Endothelial cell of umbilical vein (primary cell): ENCODE measurements at regions not wholly inside any gene's neighbourhood (a gene's known extent, or its start where the extent isn't known, plus 50 kb on each side); places are given as distances from the start of the nearest gene placed in this dataset.

Source experiments
- BruUV-seq: library from RNA; stranded (reverse); fragments of 400-500 nt; replicated peaks from 2 replicates; lab custom pipeline; 2021; lab: Mats Ljungman, UMichigan
- CTCF ChIA-PET: fragments of 300-600, 350-600 bp; sonication (Branson Sonifier 250); formaldehyde crosslinking; loops from one replicate; lab custom pipeline; 2021; ENCODE audit warnings: antibody characterized with exemption, inconsistent platforms; lab: Charles Lee
- POLR2A ChIA-PET: fragments of 300-600, 350-600 bp; sonication (Branson Sonifier 250); formaldehyde crosslinking; loops from one replicate; lab custom pipeline; 2021; ENCODE audit warnings: antibody characterized with exemption, inconsistent platforms; lab: Charles Lee
- DNase-seq: peaks from one replicate; pipeline ENCODE4 v3.0.0-alpha.2; 2011; ENCODE audit warnings: low read depth, low spot score
- FAIRE-seq: peaks from 2 replicates; lab custom pipeline; 2011; peaks lifted over from hg19 to GRCh38; lab: Jason Lieb, UNC
- H2AFZ ChIP-seq: 2 replicates; pipeline ENCODE4 v1.6.0; 2012; ENCODE audit warnings: low read depth, low read length, control low read depth, inconsistent platforms
- H3K27ac ChIP-seq: 2 replicates; pipeline ENCODE4 v1.5.1; 2011; ENCODE audit warnings: low read depth, mild to moderate bottlenecking, control low read depth, low read length, moderate library complexity; ENCODE audit not compliant: insufficient read depth
- H3K27me3 ChIP-seq, 2 experiments: 2 replicates each; pipeline versions ENCODE4 v1.6.0 to v1.6.1; 2011; ENCODE audit warnings: low read length in 2 of 2, mixed read lengths in 1 of 2; ENCODE audit not compliant: control insufficient read depth in 2 of 2, insufficient read depth in 2 of 2
- H3K36me3 ChIP-seq, 2 experiments: 2 replicates in 1 of 2; 3 replicates in 1 of 2; pipeline ENCODE4 v1.5.1; 2011; ENCODE audit warnings: low read length in 2 of 2, mild to moderate bottlenecking in 1 of 2, moderate library complexity in 1 of 2; ENCODE audit not compliant: control insufficient read depth in 2 of 2, insufficient read depth in 2 of 2; ENCODE audit errors: extremely low read depth in 1 of 2
- H3K4me1 ChIP-seq: 3 replicates; pipeline ENCODE4 v1.5.1; 2011; ENCODE audit warnings: mild to moderate bottlenecking, low read length; ENCODE audit not compliant: control insufficient read depth, insufficient read depth; ENCODE audit errors: extremely low read depth
- H3K4me2 ChIP-seq: 2 replicates; pipeline ENCODE4 v1.6.1; 2011; ENCODE audit warnings: low read length, control low read depth, mixed read lengths; ENCODE audit not compliant: insufficient read depth
- H3K4me3 ChIP-seq, 3 experiments: fragments of 200-600 bp in 1 of 3; sonication (generic), shearing (Covaris generic) in 1 of 3; replicated peaks in 1 of 3; 2 replicates each; pipeline ENCODE4 v1.5.1; 2011 to 2016; ENCODE audit warnings: control low read depth in 3 of 3, low read length in 3 of 3, mild to moderate bottlenecking in 2 of 3, inconsistent platforms in 1 of 3, low read depth in 1 of 3, moderate library complexity in 1 of 3; ENCODE audit not compliant: insufficient read depth in 1 of 3
- H3K79me2 ChIP-seq: 2 replicates; pipeline ENCODE4 v1.6.0; 2012; ENCODE audit warnings: low read length, inconsistent platforms; ENCODE audit not compliant: control insufficient read depth, insufficient read depth
- H3K9ac ChIP-seq: replicated peaks from 2 replicates; pipeline ENCODE3; 2011; ENCODE audit warnings: low read length, control low read depth; ENCODE audit not compliant: insufficient read depth; ENCODE audit errors: extremely low read depth
- H3K9me1 ChIP-seq: replicated peaks from 3 replicates; pipeline ENCODE4 v1.6.0; 2011; ENCODE audit warnings: mild to moderate bottlenecking, low read length; ENCODE audit not compliant: control insufficient read depth, insufficient read depth; ENCODE audit errors: extremely low read depth
- H3K9me3 ChIP-seq: replicated peaks from 2 replicates; pipeline ENCODE4 v1.5.1; 2012; ENCODE audit warnings: low read length, inconsistent platforms; ENCODE audit not compliant: control insufficient read depth, insufficient read depth
- H4K20me1 ChIP-seq: replicated peaks from 2 replicates; pipeline ENCODE3; 2011; ENCODE audit warnings: mild to moderate bottlenecking, low read length; ENCODE audit not compliant: control insufficient read depth, insufficient read depth; ENCODE audit errors: extremely low read depth
- CTCF ChIP-seq, 2 donors: IDR thresholded peaks; 1 replicate in 1 of 2; 2 replicates in 1 of 2; pipeline ENCODE4 v1.5.1; 2011; ENCODE audit warnings: low read length in 2 of 2, mild to moderate bottlenecking in 2 of 2, moderate library complexity in 2 of 2, control low read depth in 1 of 2, inconsistent platforms in 1 of 2, low read depth in 1 of 2; ENCODE audit not compliant: insufficient read depth in 1 of 2; ENCODE audit errors: extremely low read depth in 1 of 2
- EZH2 ChIP-seq: IDR thresholded peaks from 2 replicates; pipeline ENCODE4 v1.6.1; 2012; ENCODE audit warnings: borderline replicate concordance, low read depth, mild to moderate bottlenecking, moderate library complexity, low read length, inconsistent platforms; ENCODE audit not compliant: severe bottlenecking
- FOS ChIP-seq: IDR thresholded peaks from 2 replicates; pipeline ENCODE4 v1.6.1; 2011; ENCODE audit warnings: mild to moderate bottlenecking, low read length, moderate library complexity, borderline replicate concordance; ENCODE audit not compliant: insufficient read depth
- GATA2 ChIP-seq: IDR thresholded peaks from 2 replicates; pipeline ENCODE4 v1.7.0; 2011; ENCODE audit warnings: low read depth, mild to moderate bottlenecking, moderate library complexity, mixed read lengths, low read length; ENCODE audit not compliant: insufficient read length, insufficient read depth
- JUN ChIP-seq: IDR thresholded peaks from 2 replicates; pipeline ENCODE4 v1.6.1; 2011; ENCODE audit warnings: borderline replicate concordance, low read depth; ENCODE audit not compliant: insufficient read length, insufficient read depth
- MAX ChIP-seq: IDR thresholded peaks from 2 replicates; pipeline ENCODE4 v1.6.1; 2011; ENCODE audit not compliant: insufficient read depth, insufficient read length
- MYC ChIP-seq: IDR thresholded peaks from one replicate; pipeline ENCODE4 v1.6.1; 2011; ENCODE audit warnings: mild to moderate bottlenecking, low read depth, low read length
- POLR2A ChIP-seq: IDR thresholded peaks from 2 replicates; pipeline ENCODE4 v1.6.1; 2012; ENCODE audit warnings: low read depth, mild to moderate bottlenecking, control low read depth, low read length
- POLR2AphosphoS5 ChIP-seq: IDR thresholded peaks from 2 replicates; pipeline ENCODE4 v1.6.1; 2012; ENCODE audit warnings: low read depth, mild to moderate bottlenecking, control low read depth, low read length, moderate library complexity; ENCODE audit not compliant: insufficient read depth
- dilution Hi-C: fragments of 300-500 bp; cut with MboI; formaldehyde crosslinking; loops from one replicate; pipeline ENCODE4 v1.15.0; 2019; ENCODE audit warnings: low sequenced_read_pairs; ENCODE audit not compliant: extremely low pct_ligation_motif_present
- intact Hi-C: fragments of 100-400 bp; cut with micrococcal nuclease; formaldehyde crosslinking; loops from one replicate; pipeline ENCODE4 v1.10.0; 2022

GRCh38 chr3:21055015-21055414 is 696.0 kb downstream of the ZNF385D start:
- Histone ChIP-seq H3K27me3 (no peaks in the 10 kb centered on the region), H3K4me2 (no peak overlapping the region), H3K9ac (no peak overlapping the region), H3K9me1 (no peaks in the 10 kb centered on the region), H3K9me3 (no peaks in the 10 kb centered on the region), H3K4me1 (no peaks in the 10 kb centered on the region), H3K4me3 (no peak overlapping the region), H3K79me2 (no peaks in the 10 kb centered on the region), H3K36me3 (no peaks in the 10 kb centered on the region), H4K20me1 (no peaks in the 10 kb centered on the region), H3K27ac (no peak overlapping the region), H2AFZ (no peak overlapping the region)
- no peak for TF ChIP-seq JUN
- TF ChIP-seq MYC = no peak
- no peak for TF ChIP-seq POLR2AphosphoS5
- TF ChIP-seq EZH2 = no peak
- no peak for TF ChIP-seq MAX
- no peak for TF ChIP-seq POLR2A
- TF ChIP-seq CTCF (IDR thresholded peaks at IDR 0.05; ENCODE audit: extremely low read depth in 1 of 2, insufficient read depth in 1 of 2, low read depth in 1 of 2, low read length in 2 of 2) = no peak
- no peak for TF ChIP-seq GATA2
- no peak for TF ChIP-seq FOS
- ChIA-PET CTCF (no interaction called here), POLR2A (no interaction called here)
- intact Hi-C loops = no loop called here
- no TSS peak for BruUV-seq
- DNase-seq = no peak
- dilution Hi-C loops = no loop called here
- FAIRE-seq = no peak
